ENCODE measurements at regions not wholly inside any gene's neighbourhood (a gene's known extent, or its start where the extent isn't known, plus 50 kb on each side); places are given as distances from the start of the nearest gene placed in this dataset.

DNA sequence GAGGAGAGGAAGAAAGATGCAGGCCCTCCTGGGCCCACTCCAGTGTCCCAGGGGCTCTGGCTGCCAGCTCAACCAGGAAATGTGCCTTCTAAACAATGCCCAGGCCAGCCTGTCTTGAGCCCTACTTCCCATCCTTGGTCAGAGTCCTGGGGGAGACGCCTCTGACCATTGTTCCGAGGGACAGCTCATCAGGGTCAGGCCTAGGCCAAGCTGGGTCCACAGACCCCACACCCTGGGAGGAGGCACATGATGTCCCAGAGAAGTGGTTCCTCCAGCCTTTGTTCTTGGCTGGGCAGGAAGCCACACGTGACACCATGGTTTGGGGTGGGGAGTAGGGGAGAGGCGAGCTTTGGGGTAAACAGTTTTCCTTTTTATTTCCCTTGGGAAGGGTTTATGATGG lies 102.5 kb downstream of the EFNB1 start:
- no peak overlapping the region for H3K27ac ChIP-seq
- TF ChIP-seq CTCF (IDR thresholded peaks at IDR 0.05): no peak
- no peak for TF ChIP-seq ZFX (IDR thresholded peaks at IDR 0.05; ENCODE audit: borderline replicate concordance)

- no peak for TF ChIP-seq ZFX (IDR thresholded peaks at IDR 0.05; ENCODE audit: borderline replicate concordance)
- no peak for TF ChIP-seq CTCF (IDR thresholded peaks at IDR 0.05)
Observed at GRCh38 chrX:68930542-68931317, 101.9 kb downstream of the EFNB1 start.

GRCh38 chrX:68929332-68930150 lies 100.7 kb downstream of the EFNB1 start:
- no peak overlapping the region for H3K27ac ChIP-seq
- TF ChIP-seq CTCF (IDR thresholded peaks at IDR 0.05): no peak
- TF ChIP-seq ZFX (IDR thresholded peaks at IDR 0.05; ENCODE audit: borderline replicate concordance): no peak

More at GRCh38 chrX:68930542-68931317, 101.9 kb downstream of the EFNB1 start:
- no peak overlapping the region for H3K27ac ChIP-seq

DNA sequence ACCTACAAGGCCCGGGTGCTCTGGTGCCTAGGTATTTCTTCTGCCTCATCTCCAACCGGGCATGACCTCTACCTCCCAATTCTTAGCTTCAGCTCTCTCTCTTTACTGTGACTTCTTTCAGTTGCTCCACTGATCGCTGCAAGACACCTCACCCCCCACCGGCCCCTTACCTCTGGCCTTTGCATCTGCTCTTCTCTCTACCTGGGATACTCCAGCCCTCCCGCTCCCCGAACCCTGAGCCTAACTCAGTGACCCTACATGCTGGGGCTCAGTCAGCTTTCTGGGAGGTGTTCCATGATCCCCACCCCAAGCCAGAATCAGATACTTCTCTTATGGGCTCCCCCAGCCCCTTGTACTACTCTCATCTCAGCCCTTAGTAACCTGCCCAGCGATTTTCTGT lies 99.6 kb downstream of the EFNB1 start:
- TF ChIP-seq CTCF (IDR thresholded peaks at IDR 0.05) (no peak), ZFX (IDR thresholded peaks at IDR 0.05; ENCODE audit: borderline replicate concordance) (no peak)
- H3K27ac ChIP-seq: no peak overlapping the region

DNA sequence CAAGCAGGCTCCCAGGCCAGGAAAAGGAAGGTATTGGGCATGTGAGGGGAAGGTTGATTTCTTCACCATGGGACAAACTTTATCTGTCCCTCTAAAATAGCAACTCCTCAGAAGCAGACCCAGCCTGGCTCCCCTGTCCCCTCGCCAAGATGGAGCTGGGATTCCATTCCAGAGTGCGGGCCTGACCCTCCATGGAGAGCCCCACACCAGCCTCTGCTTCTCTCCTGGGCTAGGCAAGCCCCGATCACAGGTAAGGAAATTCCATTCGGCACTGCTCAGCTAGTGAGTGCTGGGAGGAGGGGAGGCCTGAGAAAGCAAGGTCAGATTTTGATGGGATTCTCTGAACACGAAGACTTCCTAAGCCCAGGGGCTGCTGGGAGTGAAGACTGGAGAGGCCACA lies 98.4 kb downstream of the EFNB1 start:
- no peak for TF ChIP-seq CTCF (IDR thresholded peaks at IDR 0.05)

GRCh38 chrX:68923147-68923546 lies 94.3 kb downstream of the EFNB1 start:
- no peak overlapping the region for H3K27ac ChIP-seq
- TF ChIP-seq CTCF (IDR thresholded peaks at IDR 0.05) (no peak), ZFX (IDR thresholded peaks at IDR 0.05; ENCODE audit: borderline replicate concordance) (no peak)

More for the DNA sequence above, 98.4 kb downstream of the EFNB1 start:
- H3K27ac ChIP-seq: no peak overlapping the region

DNA sequence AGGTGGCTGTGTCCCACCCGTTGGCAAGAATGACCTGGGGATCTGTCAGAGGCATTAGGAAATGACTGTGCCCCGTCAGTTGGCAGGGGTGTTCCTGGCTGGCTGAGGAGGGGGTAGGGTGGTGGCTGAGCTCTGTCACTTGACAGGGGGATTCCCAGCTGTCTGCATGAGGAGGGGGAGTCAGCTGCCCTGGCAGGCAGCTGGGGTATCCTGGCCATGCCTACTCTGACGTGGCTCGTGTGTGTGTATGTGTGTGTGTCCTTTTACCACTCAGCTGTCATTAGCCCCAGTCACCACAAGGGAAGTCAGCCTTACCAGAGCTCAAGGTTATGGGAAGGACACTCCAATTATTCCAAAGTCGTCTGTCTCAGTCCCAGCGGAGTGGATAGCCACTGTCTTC lies 93.2 kb downstream of the EFNB1 start:
- no peak for TF ChIP-seq ZFX (IDR thresholded peaks at IDR 0.05; ENCODE audit: borderline replicate concordance)
- TF ChIP-seq CTCF (IDR thresholded peaks at IDR 0.05): no peak
- H3K27ac ChIP-seq: no peak overlapping the region
